ENCODE measurements at regions not wholly inside any gene's neighbourhood (a gene's known extent, or its start where the extent isn't known, plus 50 kb on each side); places are given as distances from the start of the nearest gene placed in this dataset.

DNA sequence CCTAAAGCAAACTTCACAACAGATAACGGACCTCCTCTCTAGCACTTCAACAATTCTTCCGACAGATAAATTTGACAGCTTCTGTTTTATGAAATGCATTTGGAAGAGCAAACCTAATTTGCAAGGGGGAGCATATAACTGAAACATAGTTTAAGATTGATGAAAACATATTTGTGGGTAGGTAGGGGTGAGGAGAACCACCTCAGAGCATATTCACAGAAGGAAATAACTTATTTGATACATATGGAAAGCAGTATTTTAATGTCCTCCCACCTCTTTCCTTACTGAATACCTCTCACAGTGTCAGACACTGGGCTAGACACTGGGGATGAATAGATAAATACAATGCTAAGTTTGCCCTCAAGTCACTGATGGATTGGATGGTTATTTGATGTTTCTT, 384.8 kb downstream of the MAT2B start:
- no peak overlapping the region for H3K4me3 ChIP-seq (ENCODE audit: low read depth in 1 of 3, low read length in 3 of 3)
- no peaks in the 10 kb centered on the region for H3K9me3 ChIP-seq (ENCODE audit: control insufficient read depth in 4 of 4, low read length in 3 of 4)
- no peak overlapping the region for H3K9ac ChIP-seq (ENCODE audit: low read depth in 1 of 2, low read length in 2 of 2)
- no peak for DNase-seq (ENCODE audit: low spot score)
- TF ChIP-seq, protein P1, sequence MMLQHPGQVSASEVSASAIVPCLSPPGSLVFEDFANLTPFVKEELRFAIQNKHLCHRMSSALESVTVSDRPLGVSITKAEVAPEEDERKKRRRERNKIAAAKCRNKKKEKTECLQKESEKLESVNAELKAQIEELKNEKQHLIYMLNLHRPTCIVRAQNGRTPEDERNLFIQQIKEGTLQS (IDR thresholded peaks at IDR 0.05): no peak
- no peak for TF ChIP-seq ZBTB33 (IDR thresholded peaks at IDR 0.05)
- no peak for TF ChIP-seq GABPA (IDR thresholded peaks at IDR 0.05 in 1 of 2, conservative IDR thresholded peaks at IDR 0.05 in 1 of 2)
- no peak for TF ChIP-seq FOXA1 (IDR thresholded peaks at IDR 0.05)
- no peak for TF ChIP-seq HNF4A (conservative IDR thresholded peaks at IDR 0.05)
- no peak for TF ChIP-seq HNF4G (IDR thresholded peaks at IDR 0.05)
- no peak for TF ChIP-seq NR2F2 (IDR thresholded peaks at IDR 0.05)
- no peak for TF ChIP-seq RAD21 (IDR thresholded peaks at IDR 0.05)
- TF ChIP-seq, protein P2, sequence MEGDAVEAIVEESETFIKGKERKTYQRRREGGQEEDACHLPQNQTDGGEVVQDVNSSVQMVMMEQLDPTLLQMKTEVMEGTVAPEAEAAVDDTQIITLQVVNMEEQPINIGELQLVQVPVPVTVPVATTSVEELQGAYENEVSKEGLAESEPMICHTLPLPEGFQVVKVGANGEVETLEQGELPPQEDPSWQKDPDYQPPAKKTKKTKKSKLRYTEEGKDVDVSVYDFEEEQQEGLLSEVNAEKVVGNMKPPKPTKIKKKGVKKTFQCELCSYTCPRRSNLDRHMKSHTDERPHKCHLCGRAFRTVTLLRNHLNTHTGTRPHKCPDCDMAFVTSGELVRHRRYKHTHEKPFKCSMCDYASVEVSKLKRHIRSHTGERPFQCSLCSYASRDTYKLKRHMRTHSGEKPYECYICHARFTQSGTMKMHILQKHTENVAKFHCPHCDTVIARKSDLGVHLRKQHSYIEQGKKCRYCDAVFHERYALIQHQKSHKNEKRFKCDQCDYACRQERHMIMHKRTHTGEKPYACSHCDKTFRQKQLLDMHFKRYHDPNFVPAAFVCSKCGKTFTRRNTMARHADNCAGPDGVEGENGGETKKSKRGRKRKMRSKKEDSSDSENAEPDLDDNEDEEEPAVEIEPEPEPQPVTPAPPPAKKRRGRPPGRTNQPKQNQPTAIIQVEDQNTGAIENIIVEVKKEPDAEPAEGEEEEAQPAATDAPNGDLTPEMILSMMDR (IDR thresholded peaks at IDR 0.05; ENCODE audit: low read depth, low read length, missing input control): no peak
- TF ChIP-seq FOXA2 (IDR thresholded peaks at IDR 0.05): no peak
- no peak for TF ChIP-seq RXRA (IDR thresholded peaks at IDR 0.05)
- no peak for TF ChIP-seq EGR1 (IDR thresholded peaks at IDR 0.05; ENCODE audit: low read depth in 2 of 2)
- TF ChIP-seq, protein P3, sequence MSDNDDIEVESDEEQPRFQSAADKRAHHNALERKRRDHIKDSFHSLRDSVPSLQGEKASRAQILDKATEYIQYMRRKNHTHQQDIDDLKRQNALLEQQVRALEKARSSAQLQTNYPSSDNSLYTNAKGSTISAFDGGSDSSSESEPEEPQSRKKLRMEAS (IDR thresholded peaks at IDR 0.05): no peak
- no peak for TF ChIP-seq YY1 (IDR thresholded peaks at IDR 0.05)
- TF ChIP-seq, protein P4, sequence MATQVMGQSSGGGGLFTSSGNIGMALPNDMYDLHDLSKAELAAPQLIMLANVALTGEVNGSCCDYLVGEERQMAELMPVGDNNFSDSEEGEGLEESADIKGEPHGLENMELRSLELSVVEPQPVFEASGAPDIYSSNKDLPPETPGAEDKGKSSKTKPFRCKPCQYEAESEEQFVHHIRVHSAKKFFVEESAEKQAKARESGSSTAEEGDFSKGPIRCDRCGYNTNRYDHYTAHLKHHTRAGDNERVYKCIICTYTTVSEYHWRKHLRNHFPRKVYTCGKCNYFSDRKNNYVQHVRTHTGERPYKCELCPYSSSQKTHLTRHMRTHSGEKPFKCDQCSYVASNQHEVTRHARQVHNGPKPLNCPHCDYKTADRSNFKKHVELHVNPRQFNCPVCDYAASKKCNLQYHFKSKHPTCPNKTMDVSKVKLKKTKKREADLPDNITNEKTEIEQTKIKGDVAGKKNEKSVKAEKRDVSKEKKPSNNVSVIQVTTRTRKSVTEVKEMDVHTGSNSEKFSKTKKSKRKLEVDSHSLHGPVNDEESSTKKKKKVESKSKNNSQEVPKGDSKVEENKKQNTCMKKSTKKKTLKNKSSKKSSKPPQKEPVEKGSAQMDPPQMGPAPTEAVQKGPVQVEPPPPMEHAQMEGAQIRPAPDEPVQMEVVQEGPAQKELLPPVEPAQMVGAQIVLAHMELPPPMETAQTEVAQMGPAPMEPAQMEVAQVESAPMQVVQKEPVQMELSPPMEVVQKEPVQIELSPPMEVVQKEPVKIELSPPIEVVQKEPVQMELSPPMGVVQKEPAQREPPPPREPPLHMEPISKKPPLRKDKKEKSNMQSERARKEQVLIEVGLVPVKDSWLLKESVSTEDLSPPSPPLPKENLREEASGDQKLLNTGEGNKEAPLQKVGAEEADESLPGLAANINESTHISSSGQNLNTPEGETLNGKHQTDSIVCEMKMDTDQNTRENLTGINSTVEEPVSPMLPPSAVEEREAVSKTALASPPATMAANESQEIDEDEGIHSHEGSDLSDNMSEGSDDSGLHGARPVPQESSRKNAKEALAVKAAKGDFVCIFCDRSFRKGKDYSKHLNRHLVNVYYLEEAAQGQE (IDR thresholded peaks at IDR 0.05): no peak
- TF ChIP-seq JUND (IDR thresholded peaks at IDR 0.05): no peak
- TF ChIP-seq TAF1 (conservative IDR thresholded peaks at IDR 0.05): no peak
- no peak for TF ChIP-seq SP1 (IDR thresholded peaks at IDR 0.05)
- WGBS: 70% methylated on average over 2 of the region's 2 CpGs
- H3K36me3 ChIP-seq (ENCODE audit: control insufficient read depth in 4 of 4, insufficient read depth in 3 of 4, low read depth in 1 of 4, low read length in 3 of 4): no peaks in the 10 kb centered on the region
- no peaks in the 10 kb centered on the region for H3K4me1 ChIP-seq (ENCODE audit: control insufficient read depth in 4 of 4, insufficient read depth in 4 of 4, low read length in 3 of 4)
- no peak overlapping the region for H3K27ac ChIP-seq (ENCODE audit: low read depth in 1 of 2, low read length in 2 of 2)
- H3K27me3 ChIP-seq (ENCODE audit: control insufficient read depth in 4 of 4, insufficient read depth in 4 of 4, low read length in 3 of 4): no peaks in the 10 kb centered on the region

Data from liver (tissue), 8 donors.